Left kidney (tissue), 1 donor: ENCODE measurements at regions not wholly inside any gene's neighbourhood (a gene's known extent, or its start where the extent isn't known, plus 50 kb on each side); places are given as distances from the start of the nearest gene placed in this dataset.

Experiments
- DNase-seq: peaks from one replicate; pipeline ENCODE4 v3.0.0-alpha.2; 2013

- DNase-seq: no peak
These were observed 201.7 kb upstream of the CWC22 start for GRCh38 chr2:180208841-180209240.

DNA sequence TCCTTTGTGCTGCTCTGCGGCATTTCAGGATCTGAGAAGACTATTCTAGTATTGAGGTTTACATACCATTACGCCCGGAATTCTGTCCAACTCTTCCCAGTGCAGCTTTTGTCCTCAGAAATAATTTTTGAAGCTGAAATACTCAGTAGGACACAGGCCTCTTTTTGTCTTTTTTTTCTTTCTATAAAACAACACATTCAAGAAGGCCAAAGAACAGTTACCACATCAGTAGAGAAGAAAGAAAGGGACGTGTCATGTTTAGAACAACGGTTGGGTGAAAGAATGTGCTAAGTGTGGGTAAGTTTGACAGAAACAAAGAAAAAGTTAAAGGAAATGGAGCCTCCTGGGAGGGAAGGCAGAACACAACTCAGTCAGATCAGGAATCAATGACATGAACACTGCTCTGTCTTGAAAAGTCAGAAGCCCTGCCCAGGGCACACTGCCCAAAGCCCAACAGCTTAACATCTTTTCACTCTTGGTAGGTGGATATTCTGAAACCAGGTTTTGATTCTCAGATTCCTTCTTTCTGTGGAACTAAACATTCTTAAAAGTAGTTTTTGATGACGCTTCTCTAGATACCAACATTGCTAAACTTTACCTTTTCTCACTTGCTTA is 198.6 kb upstream of the CWC22 start:
- DNase-seq: no peak

GRCh38 chr2:180203972-180204371 is 196.9 kb upstream of the CWC22 start:
- DNase-seq: no peak

GRCh38 chr2:180202467-180202951 is 195.4 kb upstream of the CWC22 start:
- peak; percentile 36 for DNase-seq

DNA sequence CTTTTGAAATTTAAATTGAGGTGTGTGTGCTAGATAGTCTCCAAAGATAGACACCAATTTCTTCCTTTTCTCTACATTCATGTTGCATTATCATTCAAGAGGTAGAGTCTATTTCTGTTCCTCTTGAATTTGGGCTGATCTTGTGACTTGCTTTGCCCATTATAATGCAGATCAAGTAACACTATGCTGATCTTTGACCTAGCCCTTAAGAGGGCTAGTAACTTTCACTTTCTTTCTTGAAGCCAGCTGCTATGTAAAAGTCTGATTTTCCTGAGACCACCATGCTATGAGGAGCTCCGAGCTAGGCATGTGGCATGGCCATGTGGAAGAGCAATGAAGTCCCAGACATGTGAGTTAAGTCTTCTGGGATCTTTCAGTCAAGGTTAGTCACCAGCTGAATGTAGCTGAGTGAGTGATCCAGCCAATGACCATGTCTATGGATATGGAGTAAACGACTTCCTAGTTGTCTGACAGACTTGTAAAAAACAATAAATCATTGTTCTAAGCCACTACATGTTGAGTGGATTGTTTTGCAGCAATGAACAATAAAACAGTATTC is 189.4 kb upstream of the CWC22 start:
- no peak for DNase-seq

GRCh38 chr2:180195847-180196246 is 188.8 kb upstream of the CWC22 start:
- DNase-seq: no peak

GRCh38 chr2:180191432-180192124 is 184.5 kb upstream of the CWC22 start:
- no peak for DNase-seq

DNA sequence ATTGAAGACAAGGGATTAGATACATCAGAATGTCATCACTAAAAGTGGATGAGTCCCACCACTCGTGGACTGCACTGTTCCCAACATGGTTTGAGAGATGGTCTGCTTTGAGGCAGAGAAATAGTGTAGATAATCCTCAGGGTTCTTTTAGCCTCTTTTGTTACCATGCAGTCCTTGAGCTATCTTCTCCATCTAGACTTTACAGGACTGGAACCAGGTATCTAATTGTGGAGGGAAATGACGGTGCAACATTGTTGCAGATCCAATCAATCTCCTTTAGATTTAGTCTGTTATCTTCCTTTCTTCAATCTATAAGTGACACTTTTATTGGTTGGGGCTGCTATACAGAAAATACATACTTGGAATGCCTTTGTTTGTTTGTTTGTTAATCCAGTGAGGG is 183.8 kb upstream of the CWC22 start:
- DNase-seq: no peak

GRCh38 chr2:180187611-180188010 is 180.5 kb upstream of the CWC22 start:
- no peak for DNase-seq

GRCh38 chr2:180184506-180184905 is 177.4 kb upstream of the CWC22 start:
- DNase-seq: no peak

GRCh38 chr2:180180511-180180910 is 173.4 kb upstream of the CWC22 start:
- DNase-seq: no peak

GRCh38 chr2:180177534-180177933 is 170.4 kb upstream of the CWC22 start:
- DNase-seq: no peak

DNA sequence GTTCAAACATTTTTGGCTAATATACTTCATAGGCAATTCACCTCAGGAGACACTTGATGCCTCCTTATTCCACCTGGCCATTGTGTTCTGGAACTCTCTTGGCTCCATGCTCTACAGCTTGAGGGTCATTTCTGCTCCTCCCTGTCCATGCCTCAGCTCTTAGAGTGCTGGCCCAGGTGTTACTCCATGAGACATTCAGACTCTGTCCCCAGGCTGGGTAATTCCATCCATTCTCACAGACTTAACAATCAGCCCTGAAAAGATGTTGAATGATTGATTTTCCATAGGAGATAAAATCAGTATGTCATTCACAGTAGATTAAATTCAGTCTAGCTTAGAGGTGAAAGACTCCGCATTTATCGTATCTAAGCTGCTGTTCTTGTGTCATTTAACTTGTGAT is 168.6 kb upstream of the CWC22 start:
- DNase-seq: no peak

- no peak for DNase-seq
These were observed 167.5 kb upstream of the CWC22 start for GRCh38 chr2:180174580-180174979.

GRCh38 chr2:180169474-180169873 is 162.4 kb upstream of the CWC22 start:
- DNase-seq: no peak

GRCh38 chr2:180161415-180161814 is 154.3 kb upstream of the CWC22 start:
- no peak for DNase-seq

GRCh38 chr2:180159921-180160320 is 152.8 kb upstream of the CWC22 start:
- no peak for DNase-seq

GRCh38 chr2:180158961-180159360 is 151.9 kb upstream of the CWC22 start:
- DNase-seq: no peak

DNA sequence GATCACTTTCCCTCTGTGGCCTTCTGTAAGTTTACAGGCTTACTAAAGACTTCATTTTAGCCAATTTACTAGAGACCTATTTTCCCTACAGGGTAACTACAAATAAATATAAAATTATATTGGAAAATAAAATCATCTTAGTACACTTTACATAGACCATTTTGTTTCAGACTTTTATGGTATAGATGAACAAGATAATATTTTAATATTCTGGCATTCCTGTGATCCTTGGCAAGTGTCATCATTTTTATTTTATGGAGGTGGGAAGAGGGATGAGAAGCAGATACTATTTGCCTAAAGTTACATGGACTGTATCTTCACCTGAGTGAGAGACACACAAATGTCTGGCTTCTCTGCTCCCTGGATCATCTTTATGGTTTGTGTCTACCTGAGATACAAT is 149.6 kb upstream of the CWC22 start:
- DNase-seq: no peak

GRCh38 chr2:180150606-180151005 is 143.5 kb upstream of the CWC22 start:
- no peak for DNase-seq

GRCh38 chr2:180146541-180146940 is 139.4 kb upstream of the CWC22 start:
- DNase-seq: no peak

- DNase-seq: no peak
These were observed 139.0 kb upstream of the CWC22 start for GRCh38 chr2:180146114-180146513.

DNA sequence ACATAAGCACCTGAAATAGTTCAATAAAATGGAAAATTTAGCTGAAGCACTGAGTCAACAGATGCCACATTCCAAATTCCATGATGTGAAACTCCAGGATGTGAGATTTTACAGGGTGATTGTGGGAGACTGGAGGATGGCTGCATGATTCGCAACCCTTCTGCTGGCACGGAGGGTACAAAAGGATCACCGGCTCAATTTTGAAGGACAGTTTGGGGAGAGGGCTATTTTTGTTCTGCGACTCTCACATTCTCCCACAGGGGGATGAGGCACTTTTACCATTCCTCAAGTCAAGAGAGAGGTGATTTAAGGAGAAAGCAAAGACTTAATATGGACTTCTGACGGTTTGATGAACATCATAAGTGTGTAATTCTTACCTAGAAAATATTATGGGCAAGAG is 138.1 kb upstream of the CWC22 start:
- no peak for DNase-seq

GRCh38 chr2:180144338-180144813 is 137.3 kb upstream of the CWC22 start:
- no peak for DNase-seq
